Stimulated activated CD8-positive, alpha-beta memory T cell treated with anti-CD3 and anti-CD28 coated beads, Interleukin-7, amount 100 ng/mL, for 4 hours (primary cell): ENCODE measurements at regions not wholly inside any gene's neighbourhood (a gene's known extent, or its start where the extent isn't known, plus 50 kb on each side); places are given as distances from the start of the nearest gene placed in this dataset.
A peak's percentile ranks its signal among the peaks of the same experiment; 100 is the strongest.
"Not testable (repeated sequence)": the region's sequence is repeated elsewhere in the genome, so short reads cannot be mapped to it uniquely, and the experiment has no call there.

ENCODE experiments used
- DNase-seq, 2 donors: peaks; one replicate each; pipeline ENCODE4 v3.0.0-alpha.2; 2020; ENCODE audit warnings: low read depth in 2 of 2

DNA sequence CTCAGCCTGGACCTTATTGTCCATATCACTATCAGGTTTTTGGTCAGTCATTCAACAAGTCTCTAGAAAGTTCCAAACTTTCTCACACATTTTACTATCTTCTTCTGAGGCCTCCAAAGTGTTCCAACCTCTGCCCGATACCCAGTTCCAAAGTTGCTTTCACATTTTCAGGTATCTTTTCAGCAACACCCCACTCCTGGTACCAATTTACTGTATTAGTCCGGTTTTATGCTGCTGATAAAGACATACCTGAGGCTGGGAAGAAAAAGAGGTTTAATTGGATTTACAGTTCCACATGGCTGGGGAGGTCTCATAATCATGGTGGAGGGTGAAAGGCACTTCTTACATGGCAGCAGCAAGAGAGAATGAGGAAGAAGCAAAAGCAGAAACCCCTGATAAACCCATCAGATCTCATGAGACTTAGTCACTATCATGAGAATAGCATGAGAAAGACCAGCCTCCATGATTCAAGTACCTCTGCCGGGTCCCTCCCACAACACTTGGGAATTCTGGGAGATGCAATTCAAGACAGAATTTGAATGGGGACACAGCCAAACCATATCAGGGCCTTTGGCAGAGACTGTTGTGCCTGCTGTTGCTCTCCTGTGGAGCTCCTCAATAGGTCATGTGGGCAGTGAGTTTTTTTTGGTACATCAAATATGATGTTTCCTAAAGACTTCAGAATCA is 256.0 kb downstream of the RPLP1 start:
- not testable (repeated sequence) for DNase-seq

DNA sequence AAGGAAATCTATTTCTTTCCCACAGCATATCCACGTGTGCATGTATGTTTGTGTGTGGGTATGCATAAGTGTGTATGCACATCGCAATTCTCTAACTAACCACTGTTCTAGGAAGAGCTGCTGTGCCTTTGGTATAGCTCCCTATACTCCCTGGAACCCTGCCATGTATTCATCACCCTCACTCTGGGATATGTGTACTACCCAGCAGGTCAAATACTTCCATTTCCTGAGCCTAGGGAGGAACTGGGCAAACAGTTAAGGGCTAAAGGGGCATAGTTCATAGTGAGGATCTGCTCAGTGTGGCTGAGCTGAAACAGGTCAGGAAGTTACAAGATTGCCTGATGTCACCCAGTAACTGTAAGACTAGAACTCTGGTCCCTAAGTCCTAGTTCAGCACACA is 260.4 kb downstream of the RPLP1 start:
- DNase-seq = no peak

DNA sequence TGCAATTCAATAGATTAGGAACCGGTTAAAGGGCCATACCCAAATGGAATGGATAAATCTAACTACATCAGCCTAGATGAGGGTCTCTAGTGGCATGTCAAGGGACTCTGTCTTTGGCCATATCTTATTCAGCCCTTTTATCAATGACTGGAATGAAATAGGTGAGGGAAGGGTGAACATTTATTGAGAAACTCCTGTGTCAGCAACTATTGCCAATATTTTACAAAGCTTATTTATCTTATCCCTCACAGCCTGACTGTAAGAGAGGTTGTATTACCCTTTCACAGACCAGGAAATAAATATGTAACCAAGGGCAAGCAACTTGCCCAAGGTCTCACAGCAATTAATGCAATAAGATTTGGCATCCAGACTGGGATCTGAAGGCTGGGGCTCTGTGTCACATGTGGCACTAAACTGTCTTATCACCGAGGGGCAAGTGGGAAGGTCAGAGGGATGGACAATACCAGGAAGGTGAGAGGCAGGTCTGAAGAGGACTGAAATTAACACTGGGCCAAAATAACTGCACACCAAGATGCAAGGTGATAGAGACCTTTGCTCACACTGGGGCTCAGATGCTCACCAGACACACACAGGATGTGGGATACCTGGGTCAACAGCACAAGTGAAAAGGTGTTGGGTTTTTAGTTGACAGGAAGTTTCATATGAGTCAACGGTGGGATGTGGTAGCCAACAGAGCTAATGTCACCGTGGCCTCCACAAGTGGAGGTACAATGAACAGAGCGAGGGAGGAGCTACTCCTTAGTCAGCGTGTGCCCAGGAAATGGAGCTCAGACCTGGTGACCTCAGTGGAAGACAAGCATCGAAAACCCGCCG is 261.3 kb downstream of the RPLP1 start:
- DNase-seq = peak; percentile 60 to 61

DNA sequence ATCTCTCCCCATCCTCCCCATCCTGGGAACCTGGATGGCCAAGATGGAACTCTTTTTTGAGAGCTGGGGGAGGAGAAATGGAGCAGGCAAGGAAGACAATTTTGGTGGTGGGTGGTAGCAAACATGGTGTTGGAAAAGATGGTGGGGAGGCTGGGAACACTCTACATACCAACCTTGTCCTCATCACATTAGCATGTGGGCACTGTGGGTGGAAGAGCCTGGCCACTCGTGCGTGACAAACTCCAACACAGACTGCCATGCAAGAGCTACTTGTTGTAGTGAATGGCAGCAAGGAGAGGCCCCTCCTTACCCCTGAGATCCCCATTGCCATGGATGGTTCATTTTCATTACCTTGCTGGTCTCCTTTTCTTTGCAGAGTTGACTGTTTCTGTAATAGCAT is 262.6 kb downstream of the RPLP1 start:
- DNase-seq = no peak

DNA sequence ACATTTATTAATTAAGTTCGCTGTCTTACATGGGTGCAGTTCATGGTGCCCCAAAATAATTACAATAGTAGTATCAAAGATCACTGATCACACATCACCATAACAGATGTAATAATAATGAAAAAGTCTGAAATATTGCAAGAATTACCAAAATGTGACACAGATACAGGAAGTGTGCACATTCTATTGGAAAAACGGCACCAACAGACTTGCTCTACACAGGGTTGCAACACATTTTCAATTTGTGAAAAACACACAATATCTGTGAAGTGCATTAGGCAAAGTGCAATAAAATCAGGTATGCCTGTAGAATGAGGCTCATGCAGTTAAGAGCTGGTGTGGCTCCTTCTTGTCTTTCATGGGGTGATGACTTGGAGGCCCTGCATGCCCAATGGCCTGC is 265.8 kb downstream of the RPLP1 start:
- no peak for DNase-seq

DNA sequence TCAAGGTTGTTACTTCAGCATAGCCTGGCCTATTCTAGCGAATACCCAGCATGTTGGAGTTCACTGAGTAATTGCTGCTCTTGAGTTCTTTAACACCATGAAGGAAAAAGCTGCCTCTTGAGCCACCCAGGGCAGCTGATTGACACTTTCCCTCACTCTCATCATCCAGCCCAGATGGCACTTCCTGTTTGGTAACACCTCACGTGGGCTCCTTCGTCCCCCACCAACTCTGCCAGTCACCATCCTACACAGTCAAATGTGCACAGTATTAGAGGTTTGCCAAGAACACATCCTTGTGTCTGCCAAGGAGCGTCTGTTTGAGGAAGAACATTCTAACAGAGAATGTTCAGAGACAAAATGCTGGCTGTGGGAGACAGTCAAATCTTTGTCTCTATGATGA is 266.3 kb downstream of the RPLP1 start:
- peak in 1 of 2 donors; percentile 23 for DNase-seq

DNA sequence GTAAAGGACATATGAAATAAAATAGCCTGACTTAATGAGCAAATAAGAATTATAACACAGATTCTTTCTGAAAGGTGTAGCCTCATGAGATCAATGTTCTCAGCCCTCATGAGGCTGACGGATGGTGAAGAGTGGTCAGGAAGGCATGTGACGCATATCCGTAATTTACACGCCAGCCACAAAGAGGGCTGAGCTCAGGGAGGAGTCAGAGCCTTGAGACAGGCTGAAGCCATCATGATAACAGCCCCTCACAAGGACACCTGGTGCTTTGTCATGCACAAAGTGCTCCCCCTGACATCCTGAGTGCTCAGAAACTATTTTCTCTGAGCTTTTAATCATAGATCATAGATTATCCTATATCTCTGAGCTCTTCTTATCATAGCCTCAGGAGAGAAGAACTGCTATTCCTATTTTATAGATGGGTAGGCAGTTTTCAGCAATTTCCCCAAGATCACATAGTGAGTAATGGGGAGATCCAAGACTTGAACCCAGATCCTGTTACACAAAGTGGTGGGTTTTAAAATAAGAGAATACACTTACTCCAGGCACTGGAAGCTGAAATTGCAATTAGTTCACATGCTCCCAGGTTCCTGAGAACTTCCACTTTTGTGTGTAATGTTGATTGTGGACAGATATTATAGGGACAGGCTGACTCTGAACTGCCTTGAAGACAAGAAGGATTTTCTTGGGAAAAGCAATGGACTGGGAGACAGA is 267.1 kb downstream of the RPLP1 start:
- peak; percentile 62 to 65 for DNase-seq

DNA sequence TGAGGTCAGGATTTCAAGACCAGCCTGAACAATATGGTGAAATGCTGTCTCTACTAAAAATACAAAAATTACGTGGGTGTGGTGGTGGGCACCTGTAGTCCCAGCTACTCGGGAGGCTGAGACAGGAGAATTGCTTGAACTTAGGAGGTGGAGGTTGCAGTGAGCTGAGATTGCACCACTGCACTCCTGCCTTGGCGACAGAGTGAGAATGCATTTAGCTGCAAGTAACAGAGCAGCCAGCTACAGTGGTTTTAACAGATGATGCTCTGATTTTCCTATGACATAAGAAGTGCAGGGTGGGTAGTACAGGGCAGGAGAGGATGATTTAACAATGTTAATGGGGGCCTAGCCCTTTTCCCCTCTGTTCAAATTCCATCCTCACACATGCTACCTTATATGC is 267.9 kb downstream of the RPLP1 start:
- DNase-seq = no peak

DNA sequence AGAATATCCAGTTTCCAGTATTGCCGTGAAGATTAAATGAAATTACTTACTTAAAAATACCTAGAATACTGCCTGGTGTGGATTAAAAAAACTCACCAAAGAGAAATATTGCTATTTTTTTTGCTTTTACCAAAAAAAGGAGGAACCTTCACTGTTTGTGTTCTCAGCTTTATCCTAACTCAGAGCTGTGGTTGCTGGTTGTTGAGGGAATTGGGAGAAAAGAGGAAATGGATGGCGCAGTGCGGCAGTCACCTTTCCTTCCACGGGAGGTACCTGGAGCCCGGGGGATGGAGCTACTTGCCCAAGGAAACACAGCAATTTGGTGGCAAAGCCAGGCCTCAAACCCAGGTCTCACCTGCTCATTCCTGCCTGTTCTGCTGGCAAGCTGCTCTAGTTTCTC is 270.3 kb downstream of the RPLP1 start:
- no peak for DNase-seq

DNA sequence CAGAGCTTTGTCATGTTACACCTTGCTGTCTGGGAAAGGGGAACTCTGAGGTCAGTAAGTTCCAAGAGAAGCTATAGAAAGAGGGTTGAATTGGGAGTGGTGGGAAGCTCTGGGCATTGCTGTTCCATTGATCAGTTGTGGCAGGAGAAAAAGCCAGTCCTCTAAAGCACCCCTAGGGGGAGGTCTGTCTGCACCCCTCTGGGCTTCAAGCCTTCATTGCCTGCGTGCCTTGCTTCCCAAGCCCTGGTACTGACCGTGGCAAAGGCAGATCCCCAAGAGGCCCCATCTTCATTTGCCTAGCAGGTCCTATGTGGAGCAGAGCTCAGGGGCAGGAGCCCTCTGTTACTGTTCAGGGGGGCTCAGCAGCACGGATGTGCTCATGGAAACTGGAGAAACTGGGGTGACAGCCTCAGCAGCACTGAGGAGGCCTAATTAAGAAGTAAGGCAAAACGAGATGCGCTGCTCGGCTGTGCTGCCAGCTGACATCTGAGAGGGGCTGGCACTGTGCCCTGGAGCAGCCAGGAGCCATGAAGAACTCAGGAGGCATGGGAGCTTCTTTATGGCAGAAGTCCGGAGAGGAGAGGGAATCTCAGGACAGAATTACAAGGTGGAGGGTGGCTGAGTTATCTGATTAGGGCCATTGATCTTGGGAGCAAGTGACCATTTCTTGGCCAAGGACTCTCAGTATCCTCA is 270.9 kb downstream of the RPLP1 start:
- DNase-seq = no peak

DNA sequence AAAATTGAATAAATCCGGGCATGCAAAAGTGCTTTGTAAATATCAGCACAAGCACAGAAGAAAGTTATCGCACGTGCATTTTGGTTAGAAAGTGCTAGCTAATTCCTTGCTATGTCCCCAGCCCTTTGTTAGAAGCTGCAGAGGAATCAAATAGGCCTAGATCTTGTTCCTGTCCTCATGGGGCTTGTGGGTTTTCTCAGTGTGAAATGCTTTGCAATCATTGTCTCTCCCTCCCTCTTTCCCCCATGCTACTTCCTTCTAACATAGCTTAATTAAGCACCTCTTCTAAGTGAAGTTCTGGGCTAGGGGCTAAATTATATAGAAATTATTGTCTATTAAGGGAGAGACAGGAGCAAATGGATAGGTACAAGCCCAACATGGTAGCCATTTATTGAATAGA is 271.7 kb downstream of the RPLP1 start:
- no peak for DNase-seq

DNA sequence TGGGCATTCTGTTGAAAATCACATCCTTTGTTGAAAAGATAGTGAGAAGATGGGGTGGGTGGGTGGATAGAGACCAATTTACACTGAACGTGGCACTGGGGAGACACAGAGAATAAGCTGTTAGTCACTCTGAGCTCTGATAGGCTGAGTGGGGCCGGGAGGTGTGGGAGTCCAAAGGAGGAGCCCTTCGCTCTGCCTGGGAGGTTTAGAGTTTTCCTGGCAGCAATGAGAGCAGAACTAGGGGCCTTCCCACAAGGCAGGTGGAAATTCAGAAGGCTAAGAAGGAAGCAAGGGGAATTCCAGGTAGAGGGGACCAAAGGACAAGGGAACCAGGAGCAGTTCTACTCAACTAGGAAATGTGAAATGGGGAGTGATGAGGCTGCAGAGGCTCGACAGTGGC is 272.7 kb downstream of the RPLP1 start:
- no peak for DNase-seq

DNA sequence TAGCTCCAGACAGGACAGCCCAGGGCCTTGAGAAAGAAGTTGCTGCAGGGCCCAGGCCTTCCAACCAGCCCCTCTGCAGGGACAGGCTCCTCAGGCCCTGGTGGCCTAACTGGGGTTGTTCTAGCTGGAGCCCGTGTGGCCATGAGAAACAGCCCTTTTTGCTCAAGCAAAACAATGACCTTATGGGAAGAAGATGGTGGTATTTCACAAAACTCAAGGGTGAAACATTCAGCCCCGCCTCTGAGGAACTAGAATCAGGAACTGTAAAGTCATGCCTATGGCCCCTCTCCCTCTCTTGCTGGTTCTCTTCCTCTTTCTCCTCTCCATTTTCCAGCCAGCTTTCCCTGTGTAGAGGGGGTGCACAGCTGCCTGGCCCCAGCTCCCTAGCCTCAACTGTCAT is 273.3 kb downstream of the RPLP1 start:
- DNase-seq = no peak

DNA sequence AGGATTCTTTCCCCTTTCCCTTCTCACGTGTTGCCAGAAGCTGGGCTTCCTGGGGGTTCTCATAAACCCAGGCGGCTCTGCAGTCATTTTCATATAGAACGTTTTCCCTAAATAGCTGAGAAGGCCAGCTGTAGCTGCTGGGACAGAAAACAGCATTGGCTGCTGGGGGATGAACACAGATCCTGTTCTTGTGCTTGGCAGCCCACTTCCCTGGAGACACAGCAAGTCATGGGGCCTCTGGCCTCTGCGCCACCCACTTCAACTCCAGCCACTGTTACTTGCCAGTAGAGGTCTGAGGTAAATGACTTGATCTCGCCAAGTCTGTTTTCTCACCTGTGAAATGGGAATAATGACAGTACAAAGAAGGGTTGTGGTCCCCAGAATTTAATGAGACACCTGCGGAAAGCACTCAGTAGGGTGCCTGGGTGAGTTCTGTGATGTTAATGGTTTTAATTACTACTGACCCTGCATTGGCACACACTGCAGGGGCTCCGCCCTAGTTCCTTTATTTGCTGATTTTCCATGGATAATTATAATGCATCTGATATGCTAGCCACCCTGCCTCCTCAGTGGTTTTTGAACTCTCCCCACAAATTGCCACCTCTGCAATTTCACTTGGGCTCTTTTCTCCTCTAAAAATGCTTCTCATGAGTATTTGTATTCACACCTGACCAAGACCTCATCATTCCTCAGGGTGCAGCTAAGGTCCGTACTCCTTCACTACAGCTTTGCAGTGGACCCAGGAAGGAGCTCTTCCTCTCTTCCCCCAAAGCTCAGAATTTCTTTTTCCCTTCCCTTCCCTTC is 274.7 kb downstream of the RPLP1 start:
- DNase-seq = no peak

DNA sequence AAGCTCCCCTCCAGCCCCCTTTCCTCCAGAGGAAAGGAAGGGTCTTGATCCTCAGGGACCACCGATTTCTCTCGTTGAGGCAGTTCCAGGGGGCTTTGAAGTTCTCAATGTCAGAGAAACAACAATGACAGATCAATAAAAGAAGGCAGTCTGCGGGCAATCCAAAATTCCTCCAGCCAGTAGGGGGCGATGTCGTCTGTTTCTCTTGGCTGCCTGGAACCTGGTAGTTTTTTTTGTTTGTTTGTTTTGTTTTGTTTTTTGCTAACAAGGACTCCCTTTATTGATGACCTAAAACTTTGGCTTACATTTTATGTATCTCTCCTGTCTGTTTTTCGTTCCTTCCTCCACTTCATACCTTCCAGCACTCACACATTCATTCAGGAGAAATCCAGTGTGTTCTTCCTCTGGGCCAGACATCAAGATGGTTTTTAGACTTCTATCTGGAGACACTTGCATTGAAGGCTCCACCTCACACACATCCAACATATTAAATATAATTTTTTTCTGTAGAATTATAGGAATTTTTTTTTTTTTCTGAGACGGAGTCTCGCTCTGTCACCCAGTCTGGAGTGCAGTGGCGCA is 276.6 kb downstream of the RPLP1 start:
- peak; percentile 48 to 67 for DNase-seq

DNA sequence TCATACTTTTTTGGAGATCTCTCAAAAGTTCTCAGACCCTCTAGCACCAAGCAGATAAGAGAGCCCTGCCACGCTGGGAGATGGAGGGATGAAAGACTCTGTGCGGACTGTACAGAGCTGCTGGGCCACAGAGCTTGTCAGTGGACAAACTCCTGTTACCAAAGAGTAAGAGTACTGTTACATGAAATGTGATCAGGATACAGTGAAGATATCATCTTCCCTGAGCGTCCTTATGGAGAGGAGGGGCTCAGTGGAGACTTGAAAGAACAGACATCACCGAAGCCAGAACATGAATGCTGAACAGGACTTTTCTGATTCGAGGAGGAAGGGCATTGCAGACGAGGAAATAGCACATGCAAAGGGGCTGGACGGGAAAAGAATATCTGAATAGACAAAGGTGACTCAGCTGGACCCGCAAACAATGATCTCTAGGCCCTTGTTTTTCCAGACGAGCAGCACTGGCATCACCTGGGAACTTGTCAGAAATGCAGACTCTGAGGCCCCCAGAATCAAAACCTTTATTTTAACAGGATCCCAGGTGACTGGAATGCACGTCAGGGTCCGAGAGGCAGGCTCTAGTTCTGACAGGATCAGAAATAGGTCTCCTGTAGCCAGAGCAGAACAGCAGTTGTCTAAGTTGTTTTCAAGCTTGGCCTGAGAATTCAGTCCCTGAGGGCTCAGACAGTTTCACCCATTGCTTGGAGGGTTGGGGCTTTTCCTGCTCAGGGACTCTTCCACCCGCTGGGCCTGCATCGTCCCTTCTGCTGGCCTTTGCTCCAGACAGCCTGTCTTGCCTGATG is 277.9 kb downstream of the RPLP1 start:
- DNase-seq = no peak

DNA sequence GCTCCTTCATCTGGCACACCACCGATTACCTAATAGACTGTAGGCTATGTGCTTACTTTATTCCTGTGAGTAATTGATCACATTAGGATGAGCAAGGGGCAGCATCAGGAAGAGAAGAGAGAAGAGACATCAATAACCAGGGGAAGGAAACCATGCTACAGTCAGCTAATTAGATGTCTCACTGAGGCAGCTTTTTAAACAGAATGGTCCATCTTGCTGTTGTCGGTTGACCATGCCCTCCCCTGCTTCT is 278.4 kb downstream of the RPLP1 start:
- DNase-seq = no peak

DNA sequence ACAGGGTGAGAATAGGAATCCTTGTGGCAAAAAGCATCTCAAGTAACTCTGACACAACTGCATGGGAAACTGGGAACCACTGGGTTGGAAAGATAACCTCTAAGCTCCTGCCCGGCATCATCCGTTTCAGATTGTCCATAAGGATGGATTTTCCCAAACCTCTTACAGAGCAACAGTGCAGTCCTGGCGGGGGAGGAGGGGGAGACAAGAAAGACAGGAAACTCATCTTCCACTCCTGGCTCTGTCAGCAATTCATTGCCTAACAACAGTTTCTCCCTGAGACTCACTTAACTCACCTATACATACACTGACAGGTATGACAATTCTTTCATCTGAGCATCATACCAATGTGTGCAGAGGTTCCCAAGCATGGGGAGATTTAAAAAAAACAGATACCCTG is 279.0 kb downstream of the RPLP1 start:
- DNase-seq = no peak

DNA sequence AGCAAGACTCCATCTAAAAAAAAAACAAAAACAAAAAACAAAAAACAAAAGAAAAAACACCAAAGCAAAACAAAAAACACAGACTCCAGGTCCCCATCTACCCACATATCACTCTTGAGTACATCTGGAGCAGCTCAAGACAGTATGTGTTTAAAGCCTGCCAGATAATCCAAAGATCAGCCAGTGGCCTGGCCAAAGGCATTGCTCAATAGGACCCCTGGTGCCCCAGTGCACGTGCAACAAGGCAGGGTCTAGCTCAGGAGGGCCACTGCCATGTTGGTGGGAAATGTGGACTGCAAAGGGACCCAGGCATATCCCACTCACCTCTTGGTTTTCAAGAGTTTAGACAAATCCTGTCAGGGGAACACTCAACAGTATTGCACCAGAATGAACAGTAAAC is 279.5 kb downstream of the RPLP1 start:
- DNase-seq = no peak

DNA sequence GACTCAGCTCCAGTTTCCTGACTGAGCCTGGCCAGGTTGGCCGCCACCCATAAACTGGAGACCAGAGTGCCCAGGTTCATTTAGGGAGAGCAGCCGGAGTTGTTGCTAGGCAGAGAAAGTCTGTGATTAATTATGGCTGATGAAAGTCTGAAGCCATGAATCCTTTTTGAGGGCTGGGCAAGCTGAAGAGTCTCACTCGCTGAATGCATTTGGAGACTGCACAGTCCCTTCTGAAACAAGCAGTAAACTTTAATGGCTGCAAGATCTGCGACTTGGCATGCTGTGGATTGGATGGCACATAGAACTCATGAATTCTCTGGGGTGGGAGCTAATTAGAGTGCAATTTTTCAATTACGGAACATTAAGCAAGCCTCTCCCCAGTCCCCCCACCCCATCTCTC is 282.1 kb downstream of the RPLP1 start:
- DNase-seq = no peak
